ENCODE measurements at regions not wholly inside any gene's neighbourhood (a gene's known extent, or its start where the extent isn't known, plus 50 kb on each side); places are given as distances from the start of the nearest gene placed in this dataset.

- TF ChIP-seq CTCF (IDR thresholded peaks at IDR 0.05; ENCODE audit: poor library complexity) (no peak), EZH2 (IDR thresholded peaks at IDR 0.05; ENCODE audit: borderline replicate concordance) (no peak), EZH2phosphoT487 (IDR thresholded peaks at IDR 0.05; ENCODE audit: low read depth, severe bottlenecking, unreplicated experiment) (no peak)
Observed at GRCh38 chr13:88863116-88863515, 1191.9 kb downstream of the SLITRK5 start.
